HG03469 (cell line): ENCODE measurements at regions not wholly inside any gene's neighbourhood (a gene's known extent, or its start where the extent isn't known, plus 50 kb on each side); places are given as distances from the start of the nearest gene placed in this dataset.
"Not testable (repeated sequence)": the region's sequence is repeated elsewhere in the genome, so short reads cannot be mapped to it uniquely, and the experiment has no call there.

Source experiments
- ATAC-seq: cut with Tn5 transposase; IDR thresholded peaks from one replicate; pipeline ENCODE4 v1.9.1; 2021; ENCODE audit warnings: mild to moderate bottlenecking, moderate library complexity, moderate number of reproducible peaks; ENCODE audit not compliant: unreplicated experiment

- no peak for ATAC-seq
Observed at GRCh38 chr9:31719262-31719661, 665.2 kb upstream of the ACO1 start.

- ATAC-seq = no peak
Observed at GRCh38 chr9:31730398-31730797, 654.0 kb upstream of the ACO1 start.

GRCh38 chr9:31733166-31733565 is 651.3 kb upstream of the ACO1 start:
- no peak for ATAC-seq

DNA sequence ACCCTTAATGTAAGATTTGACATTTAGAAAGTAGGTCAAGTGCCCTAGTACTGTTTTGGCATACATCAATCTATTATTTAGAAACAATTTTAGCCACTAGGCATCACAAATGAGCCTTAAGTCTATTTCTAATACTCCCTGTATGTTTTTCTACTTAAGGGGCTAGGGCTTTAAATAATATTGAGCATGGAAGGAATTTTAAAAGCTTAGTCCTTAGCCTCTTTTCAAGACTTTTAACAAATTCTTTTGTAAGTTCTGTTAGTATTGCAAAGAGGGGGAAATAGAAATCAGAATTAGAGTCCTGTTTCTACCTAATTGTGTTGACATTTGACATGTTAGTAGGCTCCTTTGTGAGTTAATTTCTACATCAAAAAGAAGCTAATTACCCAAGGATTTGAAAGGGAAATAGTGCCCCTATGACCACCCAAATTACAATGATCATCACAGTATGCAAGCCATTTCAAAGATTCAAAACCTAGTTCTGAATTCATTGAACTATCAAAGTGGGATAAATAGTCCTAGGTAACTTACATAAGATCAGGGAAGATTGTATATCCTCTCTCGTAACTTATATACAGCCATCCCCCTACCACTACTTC is 647.8 kb upstream of the ACO1 start:
- ATAC-seq = no peak

DNA sequence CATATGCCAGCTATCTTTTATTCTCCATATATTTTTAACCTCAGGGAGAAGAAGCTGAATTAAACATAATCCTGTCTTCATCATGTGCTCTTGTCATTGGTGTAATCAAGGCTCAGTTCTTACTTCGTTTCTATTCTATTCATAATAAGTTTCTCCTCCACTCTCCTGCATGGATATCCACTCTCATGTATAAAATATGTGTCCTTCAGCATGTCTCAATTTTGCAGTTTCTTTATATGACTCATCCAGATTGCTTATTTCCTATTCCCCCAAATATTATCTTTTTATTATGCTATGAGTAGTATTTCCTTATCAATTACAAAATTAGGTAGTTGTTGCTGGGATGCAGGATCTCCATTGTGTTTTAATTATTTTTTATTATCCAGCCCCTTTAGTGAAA is 643.7 kb upstream of the ACO1 start:
- no peak for ATAC-seq

GRCh38 chr9:31744589-31744988 is 639.9 kb upstream of the ACO1 start:
- ATAC-seq = no peak

GRCh38 chr9:31745468-31745867 is 639.0 kb upstream of the ACO1 start:
- ATAC-seq = no peak

DNA sequence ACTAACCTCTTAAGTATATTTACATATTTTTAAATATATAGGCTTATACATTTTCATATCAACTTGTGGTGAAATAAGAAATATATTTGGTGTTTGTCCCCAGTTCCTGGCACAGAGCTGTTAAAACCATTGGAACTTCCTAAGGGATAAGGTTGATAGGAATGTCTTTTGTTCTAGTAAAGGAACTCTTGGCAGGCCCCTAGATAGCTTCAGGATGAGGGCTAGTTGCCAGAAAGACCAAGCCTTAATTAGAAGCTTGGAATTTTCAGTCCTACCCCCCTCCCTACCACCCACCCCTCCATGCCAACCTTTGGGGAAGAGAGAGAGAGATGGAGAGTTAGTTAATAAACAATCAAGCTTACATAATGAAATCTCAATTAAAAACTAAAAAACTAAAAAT is 638.6 kb upstream of the ACO1 start:
- no peak for ATAC-seq

- ATAC-seq = no peak
Observed at GRCh38 chr9:31753756-31754155, 630.7 kb upstream of the ACO1 start.

- no peak for ATAC-seq
Observed at GRCh38 chr9:31759703-31760102, 624.7 kb upstream of the ACO1 start.

- ATAC-seq = not testable (repeated sequence)
Observed at GRCh38 chr9:31774021-31774420, 610.4 kb upstream of the ACO1 start.

- no peak for ATAC-seq
Observed at GRCh38 chr9:31774571-31774970, 609.9 kb upstream of the ACO1 start.

- ATAC-seq = no peak
Observed at GRCh38 chr9:31776471-31776870, 608.0 kb upstream of the ACO1 start.

DNA sequence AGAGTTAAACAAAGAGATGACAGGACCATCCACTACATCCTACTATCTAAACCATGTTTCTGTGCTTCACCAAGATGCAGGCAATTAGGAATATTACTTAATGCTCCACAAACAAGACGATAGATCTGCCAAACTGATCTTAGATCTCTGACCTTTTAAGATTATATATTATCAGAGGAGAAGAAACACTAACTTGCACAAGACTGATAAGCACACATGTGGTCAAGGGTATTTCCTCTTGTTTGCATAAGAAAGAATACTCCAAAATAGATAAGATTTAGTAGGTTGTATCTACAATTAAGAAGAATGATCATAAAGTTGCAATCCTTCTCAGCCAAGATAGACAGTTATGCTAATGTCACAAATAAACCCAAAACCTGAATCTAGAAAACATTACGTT is 601.0 kb upstream of the ACO1 start:
- ATAC-seq = no peak

- ATAC-seq = no peak
Observed at GRCh38 chr9:31790720-31791119, 593.7 kb upstream of the ACO1 start.

DNA sequence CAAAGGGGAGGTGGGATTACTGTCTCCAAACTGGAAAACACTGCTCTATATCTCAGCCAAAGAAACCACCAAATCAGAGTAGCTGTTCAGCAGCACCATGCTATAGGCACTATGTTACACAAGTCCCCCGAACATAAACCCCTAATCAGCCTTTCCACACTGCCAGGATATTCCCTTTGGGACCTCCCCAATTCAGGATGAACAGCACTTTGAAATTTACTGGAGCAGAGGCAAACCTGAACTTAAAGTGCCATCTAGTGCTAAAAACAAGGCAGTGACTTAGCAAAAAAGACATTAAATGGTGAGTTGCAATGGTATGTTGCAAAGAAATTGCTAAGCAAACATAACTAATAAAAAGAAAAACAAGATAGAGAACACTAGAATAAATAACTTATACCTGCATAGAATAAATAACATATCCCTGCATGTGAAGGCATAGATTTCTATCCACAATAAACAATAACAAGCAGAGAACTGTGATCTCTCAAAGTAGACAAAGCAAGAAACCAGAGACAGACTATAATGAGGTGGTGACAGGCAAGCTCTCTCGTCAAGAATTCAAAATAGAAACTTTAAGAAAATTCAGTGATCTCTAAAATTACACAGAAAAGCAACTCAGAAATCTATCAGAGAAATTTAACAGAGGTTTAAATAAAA is 584.4 kb upstream of the ACO1 start:
- no peak for ATAC-seq

DNA sequence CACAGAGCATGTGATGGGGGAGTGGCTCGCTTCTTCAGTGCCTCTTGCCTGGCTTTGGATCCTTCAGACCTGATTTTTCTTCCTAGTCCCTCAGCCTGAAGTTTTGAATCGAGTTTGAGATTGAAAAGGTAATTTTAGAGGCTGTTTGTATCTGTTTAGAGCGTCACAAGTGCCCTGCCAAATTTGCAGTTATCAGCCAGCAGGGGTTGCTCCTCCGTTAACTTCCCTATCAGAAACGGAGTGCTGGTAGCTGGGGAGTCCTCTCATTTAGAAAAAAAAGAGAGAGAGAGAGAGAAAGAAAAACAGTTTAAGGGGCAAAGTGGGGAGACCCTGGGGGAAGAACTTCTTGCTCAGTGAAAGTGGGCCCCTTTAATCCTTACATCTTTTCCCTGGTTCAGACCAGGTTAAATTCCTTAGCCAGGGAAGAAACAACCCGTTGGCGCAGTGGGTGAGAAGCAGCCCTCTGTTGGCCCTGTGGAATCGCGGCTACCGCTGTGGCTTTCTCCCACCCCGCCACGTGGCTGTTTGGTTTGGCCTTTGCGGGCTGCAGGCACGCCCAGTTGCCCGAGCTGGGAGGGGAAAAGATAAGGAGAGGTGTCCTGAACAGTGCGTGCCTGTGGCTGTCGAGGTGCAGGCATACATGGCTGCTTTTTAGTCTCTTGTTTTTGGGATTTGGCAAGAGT is 576.7 kb upstream of the ACO1 start:
- ATAC-seq = no peak

DNA sequence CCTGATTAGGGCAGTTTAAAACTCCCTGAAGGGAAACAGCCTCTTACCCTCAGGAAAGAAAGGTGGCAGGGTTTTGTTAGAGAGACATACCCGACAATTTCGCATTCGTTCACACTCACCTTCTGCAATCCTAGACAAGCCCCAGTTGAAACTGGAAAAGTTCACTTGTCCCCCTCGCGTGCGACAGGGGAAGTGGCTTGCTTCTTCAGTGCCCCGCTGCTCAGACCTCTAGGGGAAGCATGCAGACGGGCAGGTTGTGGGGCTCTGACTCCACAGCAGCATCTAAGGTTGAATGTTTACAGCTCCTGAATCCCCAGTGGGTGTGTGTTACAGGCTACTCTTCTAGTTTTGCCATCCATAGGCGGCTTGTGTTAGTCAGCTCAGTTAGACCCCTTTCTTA is 575.7 kb upstream of the ACO1 start:
- ATAC-seq = no peak

GRCh38 chr9:31820426-31820825 is 564.0 kb upstream of the ACO1 start:
- ATAC-seq = no peak

GRCh38 chr9:31821583-31821982 is 562.9 kb upstream of the ACO1 start:
- ATAC-seq = no peak

- ATAC-seq = no peak
Observed at GRCh38 chr9:31823365-31823764, 561.1 kb upstream of the ACO1 start.

DNA sequence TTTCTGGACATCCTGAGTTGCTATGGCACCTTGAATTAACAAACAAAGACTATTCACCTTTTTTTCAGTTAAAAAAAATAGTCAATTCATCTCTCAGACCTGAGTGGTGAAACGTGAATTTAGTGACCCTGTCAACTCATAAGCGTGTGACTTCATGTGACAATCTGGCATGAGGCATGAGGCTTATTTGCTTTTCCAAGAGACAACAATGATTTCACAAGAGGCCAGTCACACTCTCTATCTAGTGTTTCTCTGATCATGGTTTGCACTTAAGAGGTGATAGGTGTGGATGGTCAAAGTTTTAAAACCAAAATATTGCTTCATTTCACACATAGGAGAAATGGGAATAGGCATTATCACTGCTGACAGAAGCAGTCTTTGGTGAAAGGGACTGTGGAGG is 559.6 kb upstream of the ACO1 start:
- ATAC-seq = no peak
